HG03565 (cell line): ENCODE measurements at regions not wholly inside any gene's neighbourhood (a gene's known extent, or its start where the extent isn't known, plus 50 kb on each side); places are given as distances from the start of the nearest gene placed in this dataset.
"Not testable (repeated sequence)": the region's sequence is repeated elsewhere in the genome, so short reads cannot be mapped to it uniquely, and the experiment has no call there.

Experiments used
- ATAC-seq: cut with Tn5 transposase; IDR thresholded peaks from one replicate; pipeline ENCODE4 v1.9.1; 2021; ENCODE audit warnings: mild to moderate bottlenecking, moderate library complexity; ENCODE audit not compliant: unreplicated experiment

DNA sequence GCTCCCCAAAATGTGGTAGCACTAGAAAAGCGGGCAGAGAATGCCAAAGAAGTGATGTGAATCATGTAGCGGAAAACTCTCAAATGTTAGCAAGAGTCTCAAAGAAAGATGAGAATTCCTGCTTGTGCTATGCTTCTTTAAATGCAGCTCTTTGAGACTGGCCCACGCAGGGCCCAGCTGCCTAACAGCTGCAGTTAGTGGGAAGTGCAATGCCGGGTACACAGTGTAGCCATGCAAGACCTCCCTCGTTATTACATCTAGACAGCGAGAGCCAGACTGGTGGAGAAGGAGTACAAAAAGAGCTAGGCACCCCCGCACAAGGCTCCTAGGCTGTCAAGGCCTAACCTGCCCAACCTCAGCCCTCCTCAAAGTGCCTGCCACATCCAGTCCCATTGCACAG lies 201.7 kb upstream of the PRDM1 start:
- no peak for ATAC-seq

DNA sequence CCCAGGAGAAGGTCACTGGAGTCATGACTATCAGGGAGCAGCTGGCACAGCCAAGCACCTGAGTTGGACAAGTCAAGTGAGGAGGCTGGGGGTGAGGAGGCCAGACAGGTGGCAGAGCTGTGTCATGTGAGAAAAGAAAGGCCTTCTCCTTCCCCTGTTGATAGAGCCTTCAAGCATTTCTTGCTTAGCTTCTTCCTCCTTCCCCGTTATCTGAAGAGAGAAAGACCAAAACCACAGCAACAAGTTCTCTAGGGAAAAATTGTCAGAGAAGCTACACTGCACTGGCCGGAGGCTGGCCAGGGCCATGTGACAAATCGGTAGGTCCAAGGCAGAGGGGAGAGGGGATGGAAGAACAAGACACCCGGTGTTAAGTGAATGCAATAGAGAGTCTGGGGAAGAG lies 202.1 kb upstream of the PRDM1 start:
- no peak for ATAC-seq

DNA sequence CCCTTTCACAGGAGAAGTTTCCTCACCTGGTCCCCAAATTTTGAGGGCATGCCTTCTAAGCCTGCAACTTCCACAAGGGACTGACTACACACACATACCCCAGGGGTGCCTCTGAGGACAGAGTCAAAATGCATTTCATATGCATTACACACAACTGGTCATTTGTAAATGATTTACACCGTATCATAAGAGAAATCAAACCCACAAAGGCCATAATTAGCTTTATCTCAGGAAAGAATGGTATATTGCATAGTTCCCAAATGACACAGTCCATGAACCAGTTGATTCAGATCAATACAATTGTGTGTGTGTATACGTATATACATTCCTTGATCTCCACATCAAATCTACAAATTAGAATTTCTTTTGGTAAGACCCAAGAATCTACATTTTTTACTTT lies 203.3 kb upstream of the PRDM1 start:
- ATAC-seq = no peak

DNA sequence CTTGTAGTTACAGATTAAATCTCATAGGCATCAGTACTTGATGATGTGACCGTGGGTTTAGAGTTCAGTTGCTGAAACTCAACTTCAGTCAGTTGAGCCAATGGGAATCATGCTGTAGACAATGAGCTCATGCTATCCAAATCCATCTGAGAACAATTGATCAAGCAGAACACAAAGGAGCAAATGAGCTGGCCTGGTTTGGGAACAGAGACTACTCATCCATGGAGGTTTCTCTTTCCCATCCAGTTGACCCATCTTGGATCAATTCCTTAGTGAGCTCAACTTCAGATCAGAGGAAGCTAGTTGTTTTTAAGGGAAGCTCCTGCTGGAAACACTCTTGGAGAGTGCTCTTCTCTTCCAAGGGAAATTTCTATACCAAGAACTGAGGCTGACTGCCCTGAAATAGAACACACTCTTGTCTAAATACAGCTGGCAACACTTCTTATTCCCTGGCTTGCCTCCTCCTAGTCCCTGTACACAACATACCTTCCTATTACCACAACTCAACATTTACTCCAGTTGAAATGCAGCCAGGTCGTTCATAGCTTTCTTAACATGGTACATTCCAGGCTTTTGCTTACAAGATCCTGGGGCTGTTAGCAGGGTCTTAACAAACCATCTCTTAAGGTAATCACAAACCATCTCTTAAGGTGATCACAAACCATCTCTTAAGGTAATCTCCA lies 203.9 kb upstream of the PRDM1 start:
- no peak for ATAC-seq

DNA sequence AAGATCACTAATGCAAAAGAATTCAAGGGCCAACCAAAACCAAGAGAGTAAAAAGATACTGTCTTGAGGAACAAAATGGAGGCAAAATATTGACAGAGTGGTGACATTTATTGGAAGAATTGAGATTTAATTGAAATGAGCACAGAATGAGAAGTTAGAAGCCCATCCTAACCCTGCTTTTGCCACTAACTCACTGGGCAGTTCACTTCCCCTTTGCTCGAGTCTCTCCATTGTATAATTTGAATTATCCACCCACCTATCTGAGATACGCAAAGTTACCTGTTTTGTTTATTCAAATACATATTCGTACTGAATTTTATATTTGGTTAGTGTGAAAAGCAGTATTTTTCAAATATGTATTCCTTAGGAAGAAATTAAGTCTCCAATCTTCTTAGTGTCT lies 204.5 kb upstream of the PRDM1 start:
- ATAC-seq = no peak

DNA sequence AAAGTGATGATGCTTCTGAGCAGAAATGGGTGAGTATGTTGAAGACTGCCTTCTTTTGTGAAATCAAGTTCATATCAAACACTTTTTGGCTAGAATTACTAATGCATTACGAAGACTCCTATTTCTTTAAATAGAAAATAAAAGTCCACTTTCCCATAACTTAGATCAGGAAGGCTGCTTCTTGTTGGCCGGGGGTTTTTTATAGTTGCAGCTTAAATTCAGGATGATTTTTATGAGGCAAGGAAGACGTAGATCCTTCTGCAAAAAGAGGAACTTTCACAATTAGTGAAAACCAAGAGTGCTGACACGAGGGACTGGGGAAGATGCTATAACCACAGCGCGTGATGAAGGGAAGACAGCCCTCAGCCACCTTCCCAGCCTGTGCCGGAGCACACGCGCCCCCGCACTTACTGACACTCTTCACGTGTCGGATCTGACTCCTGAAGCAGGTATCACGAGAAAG lies 206.1 kb upstream of the PRDM1 start:
- peak; percentile 59 for ATAC-seq

DNA sequence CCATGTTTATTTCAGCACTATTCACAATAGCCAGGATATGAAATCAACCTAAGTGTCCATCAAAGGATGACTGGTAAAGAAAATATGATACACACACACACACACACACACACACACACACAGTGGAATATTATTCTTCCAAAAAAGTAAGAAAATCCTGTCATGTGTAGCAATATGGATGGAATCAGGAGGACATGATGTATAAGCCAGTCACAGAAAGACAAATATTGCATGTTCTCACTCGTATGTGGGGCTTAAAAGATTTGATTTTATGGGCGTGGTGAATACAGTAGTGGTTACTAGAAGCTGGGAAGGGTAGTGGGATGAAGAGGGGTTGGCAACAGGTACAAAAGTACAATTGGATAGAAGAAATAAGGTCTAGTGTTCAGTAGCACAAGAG lies 207.0 kb upstream of the PRDM1 start:
- ATAC-seq = no peak

DNA sequence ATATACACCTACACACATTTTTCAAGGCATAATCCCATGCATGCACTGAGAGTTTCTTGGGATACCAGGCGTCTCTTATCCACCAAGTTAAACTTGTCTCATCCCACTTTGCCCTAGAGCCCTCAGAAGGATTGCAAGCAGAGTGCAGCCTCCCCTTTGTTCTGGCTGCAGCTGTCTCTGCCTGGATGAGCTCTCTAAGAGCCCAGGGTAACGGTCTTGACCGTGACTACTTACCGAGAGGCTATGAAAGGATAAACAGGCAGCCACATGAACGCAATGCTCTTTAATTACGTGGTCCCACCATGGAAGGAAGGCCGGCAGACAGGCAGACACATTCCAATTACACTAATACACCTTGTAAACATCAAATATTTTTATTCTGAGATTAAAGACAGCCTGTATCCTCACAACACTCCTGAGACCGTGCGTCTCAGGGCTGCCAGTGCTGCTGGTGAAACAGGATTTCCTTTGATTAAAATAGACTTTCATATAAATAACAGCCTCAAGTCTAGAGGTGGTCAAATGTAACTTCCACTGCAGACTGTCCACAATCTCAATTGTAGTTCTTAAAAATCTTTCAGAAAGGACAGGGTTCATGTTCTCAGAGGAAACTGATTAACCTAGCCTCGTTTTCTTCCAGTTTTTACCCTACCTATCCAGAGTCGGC lies 210.0 kb upstream of the PRDM1 start:
- ATAC-seq = no peak

DNA sequence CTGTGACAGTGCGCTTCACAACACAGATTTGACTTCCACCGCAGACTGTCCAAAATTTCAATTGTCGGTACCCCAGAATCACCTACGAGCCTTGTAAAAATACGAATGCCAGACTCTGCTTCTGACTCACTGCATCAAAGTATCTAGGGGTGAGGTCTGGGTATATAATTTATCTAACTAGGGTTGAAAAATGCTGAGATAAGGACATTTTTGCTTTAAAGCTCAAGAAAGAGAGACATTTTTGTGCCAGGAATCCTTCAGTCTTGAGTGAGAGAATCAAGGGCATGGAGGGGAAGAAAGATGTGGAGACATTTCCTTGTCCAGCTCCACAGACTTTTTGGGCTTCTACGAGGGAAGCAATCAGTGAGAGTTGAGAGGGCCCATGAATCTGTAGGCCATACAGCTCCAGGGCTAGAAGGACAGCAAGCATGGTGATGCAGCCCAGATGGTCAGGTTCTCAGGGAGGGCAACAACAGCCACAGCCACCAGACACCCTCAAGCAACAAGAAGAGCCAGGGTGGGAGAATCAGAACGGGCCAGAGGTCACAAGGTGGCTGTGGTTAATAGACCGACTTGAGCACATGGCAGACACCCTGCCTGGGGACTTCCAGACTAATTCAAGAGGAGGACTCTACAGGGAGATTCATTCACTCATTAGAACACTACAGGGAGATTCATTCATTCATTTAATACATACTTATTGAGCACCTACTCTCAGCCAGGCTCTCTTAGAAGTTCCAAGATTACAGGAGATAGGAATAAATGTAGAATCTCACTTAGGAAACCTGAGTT lies 211.1 kb upstream of the PRDM1 start:
- ATAC-seq = no peak

DNA sequence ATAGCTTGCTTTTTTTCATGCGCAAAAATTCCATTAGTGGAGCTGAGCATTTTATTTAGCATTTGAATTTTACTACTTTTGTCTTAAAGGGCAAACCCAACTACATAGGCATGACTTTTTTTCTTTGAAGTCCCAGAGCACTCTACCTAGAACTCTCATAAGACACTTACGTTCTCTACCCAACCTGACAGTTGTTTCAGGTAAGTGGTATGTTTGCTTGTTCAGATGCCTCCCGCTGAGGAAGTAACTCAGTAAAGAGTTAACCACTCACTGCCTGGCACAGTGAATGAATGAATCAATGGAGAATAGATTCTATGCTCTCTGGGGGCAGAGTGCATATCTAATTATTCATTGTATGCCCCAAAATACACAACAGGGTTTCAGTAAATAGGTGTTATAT lies 212.3 kb upstream of the PRDM1 start:
- ATAC-seq = no peak

DNA sequence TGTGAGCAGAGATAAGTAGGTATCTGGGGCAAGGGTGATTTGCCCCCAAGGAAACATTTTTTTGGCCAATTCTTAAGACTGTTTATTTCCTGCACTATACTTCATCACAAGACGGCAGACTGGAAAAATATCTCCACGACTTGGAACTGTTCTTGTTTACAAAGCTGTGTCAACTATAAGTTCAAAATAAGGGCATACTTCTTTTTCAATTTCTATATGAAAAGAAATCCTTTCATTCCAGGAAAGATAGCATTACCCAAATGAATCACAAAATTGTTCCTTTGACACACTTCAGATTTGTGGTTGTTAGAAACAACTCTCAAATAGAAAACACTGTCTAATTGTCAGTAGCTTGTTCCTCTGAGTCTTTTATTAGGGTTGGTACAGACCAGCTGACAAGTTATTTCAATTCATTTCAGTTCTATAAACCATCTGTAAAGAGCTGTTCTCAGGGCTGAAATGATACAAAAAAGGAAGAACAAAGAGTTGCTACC lies 212.9 kb upstream of the PRDM1 start:
- no peak for ATAC-seq

DNA sequence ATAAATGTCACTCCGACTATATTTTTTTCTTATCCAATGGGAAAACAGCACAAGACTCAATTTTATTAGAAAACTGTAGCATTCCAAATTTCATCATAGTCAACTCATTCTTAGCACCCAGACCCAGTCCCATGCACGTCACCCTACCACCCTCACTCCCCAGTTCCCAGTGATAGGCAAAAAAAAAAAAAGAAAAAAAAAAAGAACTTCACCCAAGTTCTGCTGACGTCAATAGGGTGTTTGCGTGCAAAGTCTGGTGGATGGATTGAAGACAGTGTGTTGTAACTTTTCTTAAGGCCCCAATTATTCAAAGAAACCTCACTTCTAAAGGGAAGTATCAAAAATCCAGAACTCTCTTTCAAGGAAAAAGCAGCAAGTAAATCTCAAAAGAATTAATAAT lies 213.9 kb upstream of the PRDM1 start:
- no peak for ATAC-seq

DNA sequence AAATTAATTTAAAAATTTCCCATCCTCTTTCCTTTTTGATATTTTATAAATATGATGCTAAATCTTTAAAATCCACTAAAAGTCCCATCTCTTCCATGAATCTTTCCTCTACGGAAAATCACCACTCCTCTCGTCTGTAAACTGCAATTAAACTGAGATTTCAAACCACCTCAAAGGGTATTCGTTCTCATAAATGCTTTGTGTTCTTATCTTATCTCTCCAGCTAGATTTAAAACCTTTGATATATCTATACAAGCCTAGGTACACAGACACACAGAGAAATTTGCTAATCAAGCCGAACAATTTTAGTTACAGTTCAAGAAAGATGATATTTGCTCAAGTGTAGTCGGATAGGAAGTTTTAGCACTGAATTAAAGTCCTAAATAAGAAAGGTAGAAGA lies 214.6 kb upstream of the PRDM1 start:
- ATAC-seq = no peak

DNA sequence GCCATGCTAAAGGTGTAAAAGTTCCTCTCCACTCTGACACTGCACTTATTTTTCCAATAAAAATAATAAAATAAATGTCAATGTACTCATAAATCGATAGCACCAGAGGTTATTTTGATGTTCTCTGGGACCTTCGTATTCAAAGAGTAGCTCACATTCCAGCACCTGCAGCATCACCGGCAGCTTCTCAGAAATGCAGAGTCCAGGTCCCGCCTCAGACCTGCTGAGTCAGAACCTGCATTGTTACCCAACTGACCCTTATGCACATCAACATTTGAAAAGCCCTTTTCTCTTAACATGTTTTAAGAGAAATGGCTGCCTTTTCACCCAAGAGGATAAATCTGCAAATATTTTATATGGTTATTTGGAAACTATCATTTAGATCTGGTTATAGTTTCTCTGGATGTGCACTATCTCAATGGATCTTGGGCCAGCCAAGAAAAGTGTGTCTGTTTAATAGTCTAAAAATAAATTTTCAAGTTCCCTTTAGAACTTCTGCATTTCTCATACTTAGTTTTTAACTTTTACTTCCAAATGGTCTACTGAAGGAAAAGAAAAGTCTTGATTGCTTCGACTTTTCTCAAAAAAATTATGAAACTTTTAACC lies 216.2 kb upstream of the PRDM1 start:
- ATAC-seq = no peak

DNA sequence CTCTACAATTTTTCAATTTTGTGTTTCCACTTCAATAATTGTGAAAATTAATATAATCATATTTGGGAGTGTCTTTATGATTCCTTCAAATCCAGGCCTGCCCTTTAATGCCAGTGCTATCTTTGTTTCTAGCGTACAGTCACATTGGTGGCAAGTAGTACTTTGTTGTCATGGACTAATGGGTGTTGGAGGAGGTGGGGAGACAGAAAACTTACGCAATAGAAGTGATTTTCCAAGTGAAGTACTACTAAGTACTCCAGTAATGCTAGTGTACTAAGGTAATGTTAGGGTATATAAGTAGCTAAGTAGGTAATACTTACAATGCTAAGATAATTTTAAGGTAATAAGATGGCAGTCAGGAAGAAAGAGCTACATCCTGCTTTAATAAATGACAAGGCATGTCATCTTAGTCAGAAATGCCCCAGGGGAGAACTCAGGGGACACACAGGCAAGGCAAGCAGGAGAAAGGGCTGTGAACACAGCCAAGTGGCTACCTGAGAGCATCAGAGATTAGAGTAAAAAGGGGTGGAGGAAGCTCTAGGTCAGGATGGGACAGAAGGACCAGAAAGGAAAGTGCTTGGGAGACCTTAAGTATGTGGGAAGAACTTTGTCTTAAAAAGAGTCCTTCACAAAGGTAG lies 217.2 kb upstream of the PRDM1 start:
- ATAC-seq = no peak

DNA sequence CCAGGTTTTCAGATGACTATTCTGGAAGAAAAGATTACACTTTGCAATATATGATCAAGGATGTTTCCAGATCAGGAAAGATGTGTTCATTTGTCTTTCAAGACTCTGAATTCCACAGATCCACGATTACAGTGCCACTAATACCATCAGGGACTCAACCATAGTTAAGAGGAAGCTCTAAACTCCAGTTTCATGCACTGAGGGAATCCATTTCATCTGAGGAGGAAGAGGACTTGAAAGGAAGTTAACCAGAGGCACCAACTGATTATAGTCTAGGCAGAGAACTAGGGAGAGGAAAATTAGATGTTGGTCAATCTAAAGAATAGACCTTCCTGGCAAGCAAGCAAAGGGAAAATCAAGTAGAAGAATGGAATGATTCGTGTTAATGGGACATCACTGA lies 218.3 kb upstream of the PRDM1 start:
- ATAC-seq = no peak

DNA sequence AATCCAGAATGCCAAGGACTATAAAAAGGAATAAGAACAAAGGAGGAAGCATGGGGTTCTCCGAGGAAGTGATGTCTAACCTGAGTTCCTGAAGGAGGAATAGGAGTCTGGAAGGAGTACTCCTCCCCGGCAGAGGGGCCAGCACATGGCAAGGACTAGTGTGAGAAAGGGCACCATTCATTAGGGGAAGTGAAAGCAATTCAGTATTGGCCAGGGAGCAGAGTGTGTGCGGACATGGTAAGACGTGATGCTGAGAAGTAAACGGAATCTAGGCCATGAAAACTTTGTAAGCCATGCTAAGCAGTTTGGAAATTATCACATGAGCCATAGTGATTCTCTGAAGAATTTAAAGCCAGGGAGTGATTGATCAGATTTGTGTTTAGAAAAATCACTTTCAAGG lies 218.9 kb upstream of the PRDM1 start:
- no peak for ATAC-seq

DNA sequence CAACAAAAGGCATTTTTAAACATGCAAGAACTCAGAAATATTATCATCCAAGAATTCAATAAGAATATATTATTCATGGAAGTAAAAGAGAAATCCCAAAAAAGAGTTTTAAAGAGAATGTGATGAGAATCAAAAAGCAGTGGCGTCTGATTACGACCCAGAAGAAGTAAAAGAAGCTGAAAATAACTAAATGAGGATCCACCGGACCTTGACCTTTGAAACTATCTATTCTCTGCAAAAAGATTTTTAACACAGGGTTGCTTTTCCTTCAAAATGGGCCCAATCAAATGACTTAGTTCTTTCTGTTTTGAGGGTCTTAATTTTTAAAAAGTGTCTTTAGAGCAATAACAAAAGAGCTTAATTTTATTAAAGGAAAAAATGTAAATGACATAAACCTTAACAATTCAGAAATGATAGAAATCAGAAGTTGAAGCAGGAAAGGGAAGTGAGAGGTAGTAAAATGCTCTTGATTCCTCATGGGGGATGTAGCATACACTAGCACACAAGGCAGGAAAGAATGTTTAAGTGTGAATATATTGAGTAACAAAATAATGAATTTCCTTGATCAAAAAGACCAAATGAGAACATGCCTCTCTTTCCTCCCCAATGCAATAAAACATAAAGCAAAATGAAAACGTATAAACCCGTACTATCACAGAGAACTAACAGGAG lies 223.1 kb upstream of the PRDM1 start:
- ATAC-seq = no peak

DNA sequence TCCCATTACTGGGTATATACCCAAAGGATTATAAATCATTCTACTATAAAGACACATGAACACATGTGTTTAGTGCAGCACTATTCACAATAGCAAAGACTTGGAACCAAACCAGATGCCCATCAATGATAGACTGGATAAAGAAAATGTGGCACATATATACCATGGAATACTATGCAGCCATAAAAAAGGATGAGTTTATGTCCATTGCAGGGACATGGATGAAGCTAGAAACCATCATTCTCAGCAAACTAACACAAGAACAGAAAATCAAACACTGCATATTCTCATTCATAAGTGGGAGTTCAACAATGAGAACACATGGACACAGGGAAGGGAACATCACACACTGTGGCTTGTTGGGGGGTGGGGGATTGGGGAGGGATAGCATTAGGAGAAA lies 225.2 kb upstream of the PRDM1 start:
- not testable (repeated sequence) for ATAC-seq

DNA sequence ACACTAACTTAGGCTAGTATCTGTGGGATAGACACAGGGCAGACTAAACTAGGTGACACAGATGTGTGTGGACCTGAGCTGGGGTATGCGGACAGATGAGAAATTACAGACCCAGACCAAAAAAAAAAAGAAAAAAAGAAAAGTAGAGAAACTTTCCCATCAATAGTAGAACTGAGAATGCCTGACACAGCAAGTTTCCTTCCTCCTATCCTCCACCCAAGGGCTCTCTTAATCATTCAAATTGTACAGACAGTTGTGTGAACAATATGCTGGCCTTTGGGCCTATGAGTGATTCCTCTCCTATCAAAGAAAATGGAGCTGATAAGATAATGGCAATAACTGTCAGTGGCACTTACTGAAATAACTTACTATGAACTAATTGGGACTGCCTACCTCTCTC lies 226.7 kb upstream of the PRDM1 start:
- ATAC-seq = no peak
